ENCODE measurements at regions not wholly inside any gene's neighbourhood (a gene's known extent, or its start where the extent isn't known, plus 50 kb on each side); places are given as distances from the start of the nearest gene placed in this dataset.
"Not testable (repeated sequence)": the region's sequence is repeated elsewhere in the genome, so short reads cannot be mapped to it uniquely, and the experiment has no call there.

GRCh38 chr22:44574640-44575380 is 76.8 kb upstream of the RTL6 start:
- no peak for DNase-seq

GRCh38 chr22:44574057-44574639 is 76.1 kb upstream of the RTL6 start:
- DNase-seq: no peak

- no peak for DNase-seq
These were observed 75.4 kb upstream of the RTL6 start for GRCh38 chr22:44573451-44573850.

GRCh38 chr22:44572414-44573207 is 74.6 kb upstream of the RTL6 start:
- DNase-seq: no peak

GRCh38 chr22:44571566-44572413 is 73.8 kb upstream of the RTL6 start:
- DNase-seq: no peak

- no peak for DNase-seq
These were observed 72.7 kb upstream of the RTL6 start for GRCh38 chr22:44570476-44571445.

GRCh38 chr22:44569561-44569991 is 71.5 kb upstream of the RTL6 start:
- no peak for DNase-seq

GRCh38 chr22:44567846-44568493 is 69.9 kb upstream of the RTL6 start:
- DNase-seq: peak in 1 of 2 experiments; percentile 5

- not testable (repeated sequence) for DNase-seq
These were observed 69.4 kb upstream of the RTL6 start for GRCh38 chr22:44567378-44567841.

GRCh38 chr22:44566911-44567310 is 68.9 kb upstream of the RTL6 start:
- DNase-seq: no peak

GRCh38 chr22:44562651-44563050 is 64.6 kb upstream of the RTL6 start:
- not testable (repeated sequence) for DNase-seq

- DNase-seq: no peak
These were observed 63.3 kb upstream of the RTL6 start for GRCh38 chr22:44561139-44561840.

- not testable (repeated sequence) for DNase-seq
These were observed 60.6 kb upstream of the RTL6 start for GRCh38 chr22:44558671-44559070.

GRCh38 chr22:44557872-44558271 is 59.8 kb upstream of the RTL6 start:
- not testable (repeated sequence) for DNase-seq

- DNase-seq: no peak
These were observed 59.2 kb upstream of the RTL6 start for GRCh38 chr22:44557064-44557748.

GRCh38 chr22:44555597-44555996 is 57.6 kb upstream of the RTL6 start:
- DNase-seq: no peak

GRCh38 chr22:44555046-44555445 is 57.0 kb upstream of the RTL6 start:
- DNase-seq: no peak

- no peak for DNase-seq
These were observed 56.4 kb upstream of the RTL6 start for GRCh38 chr22:44554411-44554810.

- DNase-seq: no peak
These were observed 52.9 kb upstream of the RTL6 start for GRCh38 chr22:44550711-44551491.

All from Kasumi-1 (cell line).